PFSK-1 (cell line): ENCODE measurements at regions not wholly inside any gene's neighbourhood (a gene's known extent, or its start where the extent isn't known, plus 50 kb on each side); places are given as distances from the start of the nearest gene placed in this dataset.

Experiments used
- POLR2AphosphoS5 ChIP-seq: IDR thresholded peaks from 2 replicates; pipeline ENCODE4 v1.6.1; 2012; ENCODE audit warnings: low read depth, mild to moderate bottlenecking, control low read depth, low read length, moderate library complexity
- TAF1 ChIP-seq: IDR thresholded peaks from 2 replicates; pipeline ENCODE4 v1.6.1; 2012; ENCODE audit warnings: low read length, control low read depth, borderline replicate concordance; ENCODE audit not compliant: insufficient read depth

DNA sequence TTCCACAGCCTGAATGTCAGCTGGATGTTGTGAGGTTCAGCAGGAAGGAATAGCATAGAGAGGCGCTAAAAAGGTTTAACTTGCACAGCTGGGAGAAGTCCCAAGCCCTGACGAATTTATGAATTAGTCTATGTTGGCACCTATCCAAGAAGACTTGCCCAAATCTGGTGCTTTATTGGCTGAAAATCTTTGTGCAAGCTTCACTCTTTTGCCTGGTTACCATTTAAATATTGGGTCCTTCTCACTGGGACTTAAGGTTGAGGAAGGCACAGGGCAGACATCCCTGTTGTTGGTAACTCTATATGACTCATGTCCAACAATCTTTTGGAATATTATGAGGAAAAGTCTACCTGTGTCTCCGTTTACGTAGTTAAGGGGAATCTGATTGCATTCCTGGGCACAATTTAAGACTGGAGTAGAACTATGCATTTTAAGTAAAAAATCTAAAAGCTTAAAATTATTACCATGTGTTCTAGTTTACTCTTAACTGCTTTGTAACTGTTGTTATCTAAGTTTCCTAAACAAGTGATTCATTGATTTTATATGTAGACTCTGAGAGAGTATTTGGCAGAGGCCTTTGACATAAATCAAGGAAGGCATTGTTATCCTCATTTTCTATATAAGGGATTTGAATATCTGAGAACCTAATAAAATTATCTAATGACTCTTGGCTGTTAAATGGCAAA is 181.7 kb upstream of the DPYD start:
- TF ChIP-seq TAF1 (no peak), POLR2AphosphoS5 (no peak)
